Germinal center (tissue), 1 donor: ENCODE measurements at regions not wholly inside any gene's neighbourhood (a gene's known extent, or its start where the extent isn't known, plus 50 kb on each side); places are given as distances from the start of the nearest gene placed in this dataset.

Source experiments
- DNase-seq: peaks from one replicate; pipeline ENCODE4 v3.0.0; 2012; ENCODE audit warnings: mixed read lengths, low spot score

DNA sequence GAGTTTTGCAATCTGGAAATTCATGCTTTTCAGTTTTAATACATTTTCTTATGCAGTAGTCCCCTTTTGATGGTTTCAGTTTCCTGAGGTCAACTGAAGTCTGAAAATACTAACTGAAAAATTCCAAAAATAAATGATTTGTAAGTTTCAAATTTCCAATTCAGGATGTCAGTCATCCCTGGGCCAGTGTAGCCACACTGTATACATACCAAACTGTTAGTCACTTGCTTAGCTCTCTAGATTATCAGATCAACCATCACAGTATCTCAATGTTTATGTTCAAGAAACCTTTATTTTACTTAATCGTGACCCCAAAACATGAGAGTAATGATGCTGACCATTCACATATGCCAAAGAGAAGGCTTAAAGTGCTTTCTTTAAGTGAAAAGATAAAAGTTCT lies 715.5 kb downstream of the GBE1 start:
- no peak for DNase-seq

DNA sequence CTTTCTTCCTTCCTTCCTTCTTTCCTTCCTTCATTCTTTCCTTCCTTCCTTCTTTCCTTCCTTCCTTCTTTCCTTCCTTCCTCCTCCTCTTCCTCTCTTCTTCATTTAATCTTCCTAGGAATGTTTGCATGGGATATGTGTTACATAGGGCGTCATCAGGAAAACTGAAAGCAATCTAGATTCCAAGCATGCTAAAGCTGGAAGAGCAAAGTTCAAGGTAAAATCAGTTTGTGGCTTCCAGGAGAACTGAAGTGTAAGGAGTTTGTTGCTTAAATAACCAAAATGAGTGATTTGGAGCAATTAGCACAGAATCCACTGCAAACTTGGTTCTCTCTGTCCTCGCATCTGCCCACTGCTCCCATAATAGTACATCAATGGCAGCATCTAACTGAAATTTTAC lies 716.2 kb downstream of the GBE1 start:
- DNase-seq = no peak

DNA sequence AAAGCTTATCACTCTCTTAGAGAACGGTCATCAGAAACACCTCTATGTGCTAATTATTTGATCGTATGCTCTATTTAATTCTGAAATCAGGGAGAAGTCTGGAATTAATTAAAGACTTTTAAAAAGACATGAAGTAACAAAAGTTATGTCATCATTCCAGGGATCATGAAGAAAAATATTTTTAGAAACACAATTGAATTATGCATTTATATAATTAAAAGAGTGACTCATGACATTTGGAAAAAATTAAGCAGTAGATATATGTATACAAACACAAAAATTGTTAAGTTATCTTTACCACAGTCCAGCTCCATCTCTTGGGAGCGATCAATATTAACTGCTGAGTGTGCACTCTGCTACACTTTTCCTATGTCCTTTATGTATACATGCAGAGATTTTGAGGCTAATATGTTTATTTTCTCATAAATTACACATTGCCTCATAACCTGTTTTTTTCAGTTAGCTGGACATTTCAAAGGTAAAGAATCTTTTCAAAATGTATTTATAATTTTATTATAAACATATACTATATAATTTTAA lies 717.7 kb downstream of the GBE1 start:
- no peak for DNase-seq

DNA sequence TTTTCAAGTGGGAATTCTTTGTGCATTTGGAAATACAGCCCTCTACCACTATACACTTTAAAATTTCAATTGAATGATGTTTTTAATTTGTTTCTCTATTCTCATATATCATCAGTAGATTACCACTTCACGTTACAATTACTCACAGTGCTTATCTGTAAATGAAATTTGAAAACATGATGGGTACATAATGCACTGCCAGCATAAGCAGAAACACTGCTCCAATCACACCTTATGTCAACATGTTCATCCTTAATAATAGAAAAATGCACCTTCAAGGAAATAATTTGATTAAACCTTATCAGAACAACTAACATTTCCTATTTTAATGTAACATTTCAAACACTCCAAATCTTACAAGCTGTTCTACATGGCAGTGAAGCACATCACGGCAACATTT lies 718.4 kb downstream of the GBE1 start:
- DNase-seq = no peak

DNA sequence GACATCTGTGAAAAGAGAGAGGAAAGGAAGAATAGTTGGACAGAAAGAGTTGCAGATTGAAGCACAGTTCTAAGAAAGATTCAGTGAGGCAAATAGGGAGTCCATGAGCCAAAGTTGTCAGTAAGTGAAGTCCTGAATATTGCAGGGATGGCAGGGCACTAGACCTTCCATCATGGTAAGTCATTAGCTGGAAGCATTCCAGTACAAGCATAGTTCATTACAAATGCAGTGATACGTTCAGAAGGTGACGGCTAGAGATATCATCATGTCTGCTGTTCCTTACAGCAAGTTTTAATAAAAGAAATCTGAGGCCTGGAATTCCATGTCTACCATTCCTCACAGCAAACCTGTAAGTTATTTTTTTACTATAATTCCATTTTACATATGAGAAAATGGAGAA lies 720.1 kb downstream of the GBE1 start:
- DNase-seq = no peak

DNA sequence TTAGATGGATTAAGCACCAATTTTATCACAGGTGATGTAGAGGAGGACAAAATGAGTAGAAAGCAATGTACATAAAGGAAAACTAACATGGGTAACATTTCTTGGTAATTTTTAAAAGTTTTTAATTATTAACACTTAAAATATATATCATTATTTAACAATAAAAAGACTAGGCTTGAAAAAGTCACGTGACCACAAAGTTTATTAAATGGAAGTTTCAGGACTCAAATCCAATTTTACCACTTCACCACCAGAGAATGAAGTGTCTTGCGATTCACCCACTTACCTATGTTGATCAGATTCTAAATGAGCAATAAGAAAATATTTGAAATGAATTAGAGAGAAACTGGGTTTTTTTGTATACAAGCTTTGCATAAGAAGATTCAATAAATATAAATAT lies 721.3 kb downstream of the GBE1 start:
- no peak for DNase-seq

DNA sequence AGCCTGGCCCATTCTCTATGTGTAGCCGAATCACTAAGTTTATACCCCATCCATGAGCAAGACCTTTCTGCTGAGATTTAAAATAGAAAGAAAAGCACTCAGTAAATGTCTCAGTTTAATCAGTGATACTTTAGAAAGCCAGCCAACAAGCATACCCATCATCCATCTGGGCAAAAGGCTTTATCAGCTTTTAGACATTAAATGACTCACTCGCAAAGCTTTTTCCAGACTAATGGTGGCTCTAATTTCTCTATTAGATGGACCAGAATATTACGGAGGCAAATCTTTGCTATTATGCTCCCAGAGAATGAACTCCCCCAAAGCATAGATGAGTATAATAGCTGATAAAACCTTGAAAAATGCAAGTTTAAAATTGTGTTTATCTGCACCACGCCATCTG lies 727.8 kb downstream of the GBE1 start:
- DNase-seq = no peak

DNA sequence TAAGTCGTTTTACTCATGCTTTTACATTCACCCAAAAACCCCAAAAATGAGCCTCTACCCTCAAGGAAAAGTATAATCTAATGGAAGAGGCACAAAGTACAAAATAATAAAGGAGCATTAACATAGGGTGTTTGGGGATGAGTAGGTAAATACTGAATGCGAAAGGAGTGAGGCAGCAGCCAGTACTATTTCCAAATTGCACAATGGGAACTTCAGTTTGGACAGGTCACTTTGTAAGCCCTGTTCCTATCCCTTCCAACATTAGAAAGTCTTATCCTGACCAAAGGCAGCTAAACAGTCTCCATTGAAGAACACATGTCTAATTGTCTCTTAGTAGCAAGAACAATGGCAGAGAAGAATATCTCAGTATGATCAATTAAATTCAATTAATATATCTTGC lies 728.3 kb downstream of the GBE1 start:
- no peak for DNase-seq

DNA sequence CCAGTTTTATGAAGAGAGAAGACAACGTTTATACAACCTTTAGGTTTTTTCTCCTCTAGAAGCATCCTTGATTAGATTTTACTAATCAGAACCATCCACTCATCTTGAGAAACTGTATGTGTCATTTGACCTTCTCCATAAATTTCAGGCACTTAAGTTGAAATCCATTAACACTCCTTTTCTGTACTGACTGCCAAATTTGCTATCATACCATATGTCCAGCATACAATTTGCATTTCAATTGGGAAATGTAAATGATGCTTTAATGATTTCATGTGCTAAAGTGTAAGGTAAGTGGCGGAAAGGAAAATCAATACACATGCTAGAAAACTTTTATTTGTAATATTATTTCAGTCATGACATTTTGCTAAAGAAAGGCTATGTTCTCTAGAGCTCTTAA lies 731.6 kb downstream of the GBE1 start:
- DNase-seq = no peak

DNA sequence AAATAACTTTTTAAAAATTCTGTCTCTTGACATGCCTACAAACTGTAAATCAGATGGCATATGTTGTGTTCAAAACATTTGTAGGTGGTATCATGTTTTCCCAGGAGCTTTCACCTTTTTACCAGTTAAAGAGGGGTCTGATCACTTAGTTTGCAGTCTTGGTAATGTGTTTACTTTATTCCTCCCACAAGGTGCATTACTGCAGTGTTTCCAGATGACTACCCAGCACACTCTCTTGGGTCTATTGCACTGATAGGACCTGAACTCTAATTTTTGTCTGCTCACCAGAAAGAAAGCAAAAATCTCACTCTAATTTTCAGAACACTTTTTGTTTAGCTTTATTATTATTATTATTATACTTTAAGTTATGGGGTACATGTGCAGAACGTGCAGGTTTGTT lies 734.1 kb downstream of the GBE1 start:
- DNase-seq = no peak

DNA sequence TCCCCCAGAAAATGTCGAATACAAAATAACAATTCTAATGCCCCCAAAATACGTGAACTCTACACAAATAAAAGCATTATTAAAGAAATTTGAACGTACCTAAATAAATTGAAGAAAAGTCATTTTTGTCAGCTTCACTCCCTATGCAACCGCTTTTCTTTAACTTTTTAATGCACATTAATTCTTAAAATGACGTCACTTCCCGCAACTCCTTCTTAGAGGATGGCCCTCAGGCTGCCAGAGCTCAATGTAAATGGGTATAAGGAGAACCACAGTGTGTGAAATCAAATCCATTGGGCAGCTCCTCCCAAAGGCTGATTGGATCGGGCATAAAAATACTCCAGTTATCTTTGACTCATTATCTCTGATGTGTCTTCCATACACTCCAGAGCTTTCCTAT lies 736.9 kb downstream of the GBE1 start:
- no peak for DNase-seq

DNA sequence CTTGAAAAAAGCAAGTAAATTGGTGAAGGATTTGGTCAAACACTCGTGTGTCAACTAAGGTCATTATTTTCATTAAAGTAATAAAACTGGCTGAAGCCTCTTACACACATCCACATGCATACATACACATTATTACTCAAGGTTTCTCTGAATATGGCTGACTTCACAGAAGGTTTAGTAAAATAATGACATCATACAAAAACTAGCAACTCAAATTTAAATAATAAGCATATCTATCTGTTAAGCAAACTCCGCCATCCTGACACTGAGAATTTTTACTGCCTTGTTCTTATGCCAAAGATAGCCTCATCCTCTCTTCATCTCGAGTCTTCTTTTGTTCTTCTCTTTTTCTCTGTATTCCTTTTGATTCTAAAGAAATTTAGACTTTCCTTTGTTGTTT lies 739.1 kb downstream of the GBE1 start:
- no peak for DNase-seq

DNA sequence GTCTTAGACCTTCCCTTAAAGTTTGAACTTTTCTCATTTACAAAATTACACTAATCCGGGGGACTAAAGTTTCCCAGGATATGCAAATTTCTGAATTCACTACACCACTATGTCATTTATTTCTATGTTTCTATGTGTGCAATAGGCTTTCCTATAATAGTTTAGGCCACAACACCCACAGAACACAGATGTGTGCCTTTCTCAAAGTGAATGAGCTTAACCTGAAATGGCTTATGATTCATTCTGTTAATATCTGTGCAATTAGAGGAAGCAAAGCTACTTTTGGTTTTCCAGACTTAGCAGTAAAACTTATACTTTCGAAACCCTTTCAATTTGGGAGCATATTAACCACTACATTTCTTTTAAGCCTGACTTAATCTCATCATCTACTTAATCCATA lies 748.1 kb downstream of the GBE1 start:
- DNase-seq = no peak

DNA sequence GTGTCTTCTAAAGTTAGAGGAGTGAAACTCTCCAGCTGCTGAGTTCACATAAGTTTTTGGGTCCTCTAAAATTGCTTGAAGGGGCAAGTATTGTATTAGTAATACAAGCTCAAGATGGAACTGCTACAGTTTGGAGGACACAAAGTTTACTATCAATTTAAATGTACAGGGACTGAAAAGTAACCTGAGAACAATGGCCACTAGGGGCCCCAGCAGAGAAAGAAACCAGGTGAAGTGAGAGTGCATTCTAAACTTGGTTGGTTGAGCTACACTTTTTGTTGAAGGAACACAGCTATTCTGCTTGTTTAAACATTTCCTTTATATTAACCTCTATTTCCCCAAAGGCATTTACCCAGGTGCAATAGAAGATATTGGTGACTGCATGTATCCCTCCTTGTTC lies 755.5 kb downstream of the GBE1 start:
- no peak for DNase-seq

DNA sequence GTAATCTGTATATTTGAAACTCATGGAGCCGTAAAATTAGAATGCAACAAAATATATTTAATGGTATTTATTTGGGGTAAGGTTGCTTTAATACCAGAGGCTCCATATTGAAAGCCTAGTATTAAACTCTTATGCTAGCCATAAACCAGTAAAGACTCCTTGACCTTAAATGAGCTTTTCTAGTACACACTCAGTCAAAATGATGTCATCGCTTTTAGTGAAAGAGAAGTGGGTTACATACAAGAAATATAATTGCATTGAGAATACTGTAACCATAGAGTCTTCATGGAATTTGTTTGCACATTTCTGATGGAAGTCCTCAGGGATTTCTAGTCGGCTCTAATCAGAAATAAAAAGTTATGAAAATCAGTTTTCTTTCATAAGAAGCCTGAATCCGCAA lies 757.6 kb downstream of the GBE1 start:
- no peak for DNase-seq

DNA sequence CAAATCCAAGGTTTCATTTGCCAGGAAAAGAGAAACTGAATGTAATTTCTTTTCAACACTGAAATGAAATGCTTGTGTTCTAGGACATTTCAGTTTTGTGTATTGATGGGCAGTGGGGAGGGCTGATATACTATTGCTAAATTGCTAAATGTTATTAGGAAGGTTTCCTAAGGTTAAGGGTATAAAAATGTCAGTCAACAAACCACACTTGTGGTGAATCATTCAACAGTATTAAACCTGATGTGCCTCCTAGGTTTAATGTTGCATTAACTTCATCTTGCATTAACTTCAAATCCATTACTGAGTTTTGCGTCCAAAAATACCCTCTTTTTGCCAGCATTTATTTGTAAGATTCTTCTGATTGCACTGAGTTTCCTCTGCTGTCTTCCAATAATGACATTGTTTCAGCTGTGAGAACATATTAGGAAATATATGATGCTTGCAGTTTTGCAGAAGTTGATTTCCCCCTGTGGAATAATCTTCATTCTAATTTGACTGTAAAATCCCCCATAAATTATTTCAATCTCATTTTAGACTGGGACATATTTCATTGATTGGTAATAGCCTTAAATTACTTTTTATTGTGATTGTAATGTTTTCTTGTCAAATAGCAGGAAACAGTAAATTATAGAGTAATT lies 758.3 kb downstream of the GBE1 start:
- no peak for DNase-seq

DNA sequence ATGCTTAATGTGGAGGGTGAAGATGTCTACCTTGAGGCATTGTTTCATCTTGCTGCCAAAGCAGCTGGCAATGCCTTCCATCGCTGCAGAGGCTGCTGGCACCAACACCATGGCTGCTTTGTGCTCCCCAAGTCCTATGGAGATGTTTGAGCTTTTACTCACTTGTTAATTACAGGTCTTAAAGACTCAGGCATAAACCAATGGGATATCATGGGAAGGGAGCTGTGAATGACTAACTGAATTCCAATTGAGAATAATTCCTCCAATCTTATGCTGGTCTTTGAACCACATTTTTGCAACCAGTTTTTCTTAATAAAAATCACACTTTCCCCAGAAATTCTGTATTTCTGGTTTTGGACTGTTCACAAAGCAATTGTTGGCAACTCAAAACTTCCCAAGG lies 762.0 kb downstream of the GBE1 start:
- DNase-seq = no peak

DNA sequence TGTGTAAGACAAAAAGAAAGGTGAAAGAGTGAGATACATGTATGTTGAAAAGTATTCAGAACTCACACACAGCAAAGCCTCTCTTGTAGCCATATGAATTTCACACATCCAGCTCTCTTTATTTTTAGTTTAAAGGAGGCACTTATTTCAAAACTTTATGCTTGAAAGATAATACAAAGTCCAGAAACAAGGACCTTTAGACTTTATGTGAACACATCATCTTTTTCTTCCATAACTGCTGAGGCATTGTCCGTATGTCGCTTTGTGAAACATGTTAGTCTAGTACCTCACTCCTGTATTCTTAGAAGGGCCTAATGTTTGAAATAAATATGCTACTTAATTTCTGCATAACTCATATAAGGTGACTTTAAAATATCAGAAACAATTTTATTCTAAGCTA lies 763.4 kb downstream of the GBE1 start:
- DNase-seq = no peak

DNA sequence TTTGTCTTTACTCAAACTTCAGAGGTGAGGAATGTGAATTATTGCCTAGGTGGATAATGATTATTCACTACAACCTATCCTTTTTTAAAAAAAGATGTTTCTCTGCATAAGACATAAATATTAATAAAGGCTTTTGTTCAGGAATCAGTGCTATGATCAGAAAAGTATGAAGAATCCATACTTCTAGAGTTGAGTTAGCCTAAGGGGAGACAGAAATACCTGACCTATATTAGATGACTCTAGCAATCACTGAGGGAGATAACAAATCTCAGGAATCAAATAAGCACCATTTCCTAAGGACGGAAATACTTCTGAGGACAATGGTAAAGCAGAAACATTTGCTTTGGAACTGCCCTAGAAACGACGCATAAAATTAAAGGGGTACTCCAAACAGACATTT lies 763.8 kb downstream of the GBE1 start:
- DNase-seq = no peak

DNA sequence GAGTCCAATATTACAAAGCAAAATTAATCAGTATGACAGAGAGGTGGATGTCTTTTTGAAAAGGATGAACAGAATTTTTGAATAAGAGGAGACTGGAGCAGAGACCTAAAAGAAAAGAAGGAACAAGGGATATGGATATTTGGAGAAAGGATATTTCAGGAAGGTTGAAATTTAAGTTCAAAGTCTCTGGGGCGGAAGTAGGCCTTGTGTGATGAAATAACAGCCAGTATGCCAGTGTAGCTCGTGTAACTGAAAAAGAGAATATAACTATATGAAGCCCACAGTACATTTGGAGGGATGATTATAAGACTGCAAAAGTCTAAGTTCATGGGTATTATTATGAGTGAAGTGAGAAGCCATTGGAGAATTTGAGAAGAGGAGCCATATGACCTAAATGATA lies 766.7 kb downstream of the GBE1 start:
- no peak for DNase-seq

DNA sequence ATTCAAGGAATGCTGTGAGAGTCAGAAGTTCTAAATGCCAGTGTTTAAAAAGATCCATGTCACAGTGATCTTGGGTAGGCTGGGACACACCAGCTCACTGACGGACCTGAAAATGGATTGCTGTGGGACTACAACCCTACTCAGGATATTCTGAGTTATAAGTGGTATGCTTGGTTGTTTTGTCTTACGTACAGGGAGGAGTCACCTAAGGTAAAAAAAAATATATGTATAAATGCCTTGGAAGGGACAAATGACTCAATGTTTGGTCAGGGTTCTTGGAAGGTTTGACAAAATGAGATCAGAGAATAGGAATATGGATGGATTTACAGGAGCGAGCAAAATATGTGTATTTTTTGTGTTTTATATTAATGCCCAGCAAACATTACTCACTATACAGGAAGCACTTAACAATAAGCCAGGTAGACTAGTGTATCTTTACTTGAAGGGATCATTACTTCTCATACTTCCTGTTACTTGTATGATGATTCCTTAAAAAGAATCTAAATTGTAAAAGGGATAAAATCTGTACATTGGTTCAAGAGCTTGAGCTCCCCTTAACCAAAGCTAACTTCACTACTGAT lies 767.3 kb downstream of the GBE1 start:
- DNase-seq = no peak

DNA sequence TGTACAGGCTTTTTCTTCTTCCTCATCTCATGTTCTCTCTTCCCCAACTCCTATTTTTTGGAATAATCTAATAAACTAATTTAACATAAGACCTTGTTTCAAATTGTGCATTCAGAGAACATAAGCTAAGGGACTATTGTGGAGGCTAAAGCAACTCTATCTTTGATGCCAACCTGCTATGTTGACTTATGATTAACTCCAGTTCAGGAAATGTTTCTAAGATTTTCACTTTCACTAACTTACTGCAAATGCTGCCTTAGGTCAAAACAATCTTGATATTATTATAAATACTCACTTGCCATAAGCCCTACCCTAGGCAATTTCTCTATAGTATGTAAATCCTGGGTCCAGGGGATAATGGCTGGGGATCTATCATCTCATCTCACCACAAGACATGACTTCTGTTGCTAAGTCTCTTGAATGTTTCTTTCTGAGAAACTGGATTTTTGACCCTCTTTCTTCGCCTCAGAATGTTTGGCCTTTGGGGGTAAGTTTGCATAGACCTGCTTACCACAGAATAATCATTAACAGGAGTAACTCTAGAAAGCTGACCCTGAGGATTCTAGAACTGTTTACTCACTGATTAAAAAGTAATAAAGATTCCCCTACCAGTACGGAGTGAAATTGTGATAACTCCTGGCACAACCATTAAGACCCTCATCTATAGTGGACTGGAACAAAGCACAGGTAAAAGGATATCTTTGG lies 768.1 kb downstream of the GBE1 start:
- DNase-seq = no peak

DNA sequence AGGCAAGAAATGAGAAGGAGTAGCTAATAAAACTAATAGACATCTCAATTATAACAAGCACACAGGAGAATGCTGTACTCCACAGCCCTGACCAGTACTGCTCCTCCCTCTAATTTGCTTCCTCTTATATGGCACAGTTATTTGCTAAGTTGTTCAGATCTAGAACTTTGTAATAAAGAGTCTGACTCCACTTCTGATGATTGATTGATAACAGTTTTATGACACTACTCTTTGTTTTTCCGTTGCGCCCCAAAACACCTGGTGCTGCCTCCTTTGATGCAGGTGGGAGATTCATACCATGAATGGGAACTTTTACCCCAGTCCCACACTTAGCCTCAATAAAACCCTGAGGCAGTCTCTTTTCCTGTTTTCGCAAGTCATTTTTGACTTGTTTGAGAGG lies 777.7 kb downstream of the GBE1 start:
- DNase-seq = no peak
